NCI-H2029 (cell line): ENCODE measurements at regions not wholly inside any gene's neighbourhood (a gene's known extent, or its start where the extent isn't known, plus 50 kb on each side); places are given as distances from the start of the nearest gene placed in this dataset.

Experiments used
- DNase-seq: peaks from one replicate; lab custom pipeline; 2025; lab: John Stamatoyannopoulos, UW

DNA sequence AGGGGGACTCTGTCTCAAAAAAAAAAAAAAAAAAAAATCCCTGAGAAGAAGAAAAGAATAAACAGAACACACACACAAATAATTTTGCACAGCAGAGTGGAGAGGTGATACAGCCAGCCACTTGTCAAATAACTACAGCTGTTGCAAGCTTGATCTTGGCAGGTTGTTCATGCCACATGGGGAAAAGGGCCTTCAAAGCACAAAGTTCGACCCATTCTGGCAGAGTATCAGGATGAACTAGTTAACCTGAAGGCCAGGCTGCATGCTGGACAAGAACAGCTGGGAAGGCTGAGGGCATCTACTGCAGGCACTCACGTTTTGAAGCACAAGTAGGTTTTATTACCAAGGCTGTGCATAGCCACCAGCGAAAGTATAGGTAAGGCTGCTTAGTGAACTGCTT, 104.1 kb downstream of the KCTD15 start:
- no peak for DNase-seq

DNA sequence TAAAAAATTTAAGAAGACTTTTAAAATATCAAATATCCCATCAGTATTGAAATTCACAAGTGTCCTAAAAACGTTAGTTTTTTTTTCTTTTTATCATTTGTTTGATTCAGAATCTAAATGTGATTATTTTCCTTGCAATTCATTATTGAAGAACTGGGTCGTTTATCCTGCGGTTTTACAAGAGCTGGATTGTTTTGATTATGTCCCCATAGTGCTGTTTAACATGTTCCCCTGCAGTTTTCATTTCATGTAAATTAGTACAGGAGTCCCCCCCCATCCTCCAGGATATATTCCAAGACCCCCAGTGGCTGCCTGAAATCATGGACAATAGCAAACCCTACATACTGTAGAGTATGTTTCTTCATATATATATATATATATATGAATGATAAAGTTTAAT, 105.7 kb downstream of the KCTD15 start:
- no peak for DNase-seq

DNA sequence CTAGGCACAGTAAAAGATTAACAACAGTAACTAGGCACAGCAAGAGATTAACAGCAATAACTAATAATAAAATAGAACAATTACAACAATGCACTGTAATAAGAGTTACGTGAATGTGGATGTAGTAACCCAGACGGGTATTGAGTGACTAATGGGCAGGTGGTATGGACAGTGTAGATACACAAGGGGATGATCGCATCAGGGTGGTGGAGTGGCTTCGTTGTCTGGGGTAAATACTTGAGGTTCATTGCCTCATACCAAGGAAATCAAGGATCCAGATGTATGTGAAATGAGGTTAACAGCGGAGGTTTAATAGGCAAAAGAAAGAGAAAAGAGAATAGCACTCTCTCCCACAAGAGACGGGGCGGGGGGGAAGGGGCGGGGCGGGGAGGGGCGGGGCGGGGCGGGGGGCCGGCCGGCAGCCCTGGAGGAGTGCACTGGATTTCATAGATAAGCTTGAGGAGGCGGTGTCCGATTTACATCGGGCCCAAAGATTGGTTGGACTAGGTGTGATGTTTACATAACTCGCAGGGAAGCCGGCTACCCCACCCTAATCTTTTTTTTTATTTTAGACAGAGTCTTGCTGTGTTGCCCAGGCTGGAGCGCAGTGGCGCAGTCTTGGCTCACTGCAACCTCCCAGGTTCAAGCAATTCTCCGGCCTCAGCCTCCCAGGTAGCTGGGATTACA, 106.3 kb downstream of the KCTD15 start:
- DNase-seq, result no peak

DNA sequence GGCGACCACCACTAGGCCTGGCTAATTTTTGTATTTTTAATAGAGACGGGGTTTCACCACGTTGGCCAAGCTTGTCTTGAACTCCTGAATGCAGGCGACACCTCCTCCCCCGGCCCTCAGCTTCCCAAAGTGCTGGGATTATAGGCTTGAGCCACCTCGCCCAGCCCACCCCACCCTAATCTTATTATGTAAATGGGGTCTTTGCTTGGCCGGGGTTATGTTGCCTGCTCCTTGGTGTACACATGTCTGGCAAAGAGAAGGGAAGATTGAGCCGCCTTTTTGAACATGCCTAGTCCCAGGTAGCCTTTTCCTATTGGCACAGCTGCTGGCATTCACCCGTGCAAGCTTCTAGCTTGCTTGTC, 106.8 kb downstream of the KCTD15 start:
- DNase-seq, result no peak

DNA sequence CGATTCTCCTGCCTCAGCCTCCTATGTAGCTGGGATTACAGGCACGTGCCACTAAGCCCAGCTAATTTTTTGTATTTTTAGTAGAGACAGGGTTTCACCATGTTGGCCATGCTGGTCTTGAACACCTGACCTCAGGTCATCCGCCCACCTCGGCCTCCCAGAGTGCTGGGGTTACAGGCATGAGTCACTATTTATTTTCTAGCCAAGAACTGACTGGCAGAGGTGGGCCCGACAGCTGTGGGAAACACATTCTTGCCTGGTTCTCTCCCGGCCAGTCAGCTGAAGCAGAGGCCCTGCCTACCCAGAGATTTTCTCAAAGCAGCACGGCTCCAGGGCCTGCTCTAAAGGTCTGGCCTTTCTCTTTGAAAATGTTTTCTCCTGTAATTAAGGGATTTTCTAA, 108.0 kb downstream of the KCTD15 start:
- no peak for DNase-seq

DNA sequence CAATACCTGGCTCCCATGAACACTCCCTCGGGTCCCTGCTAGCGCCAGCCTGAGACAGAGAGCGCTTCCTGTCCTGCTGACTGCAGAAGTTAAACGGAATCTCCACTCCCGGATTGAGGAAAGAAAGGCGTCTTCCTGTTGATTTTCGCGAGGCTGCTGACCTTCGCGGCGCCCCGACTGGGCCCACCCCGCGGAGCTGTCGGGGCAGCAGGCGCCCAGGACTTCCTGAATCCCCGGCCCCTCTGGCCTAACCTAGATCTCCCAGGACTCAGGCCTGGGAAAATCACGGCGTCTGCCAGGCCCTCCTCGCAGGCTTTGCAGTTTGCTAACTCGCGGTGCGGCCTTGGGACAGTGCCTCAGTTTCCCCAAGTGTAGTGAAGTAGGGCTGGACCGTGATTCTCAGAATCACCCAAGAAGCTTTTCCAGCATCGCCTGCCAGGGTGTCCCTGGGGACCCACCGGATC, 108.8 kb downstream of the KCTD15 start:
- no peak for DNase-seq

DNA sequence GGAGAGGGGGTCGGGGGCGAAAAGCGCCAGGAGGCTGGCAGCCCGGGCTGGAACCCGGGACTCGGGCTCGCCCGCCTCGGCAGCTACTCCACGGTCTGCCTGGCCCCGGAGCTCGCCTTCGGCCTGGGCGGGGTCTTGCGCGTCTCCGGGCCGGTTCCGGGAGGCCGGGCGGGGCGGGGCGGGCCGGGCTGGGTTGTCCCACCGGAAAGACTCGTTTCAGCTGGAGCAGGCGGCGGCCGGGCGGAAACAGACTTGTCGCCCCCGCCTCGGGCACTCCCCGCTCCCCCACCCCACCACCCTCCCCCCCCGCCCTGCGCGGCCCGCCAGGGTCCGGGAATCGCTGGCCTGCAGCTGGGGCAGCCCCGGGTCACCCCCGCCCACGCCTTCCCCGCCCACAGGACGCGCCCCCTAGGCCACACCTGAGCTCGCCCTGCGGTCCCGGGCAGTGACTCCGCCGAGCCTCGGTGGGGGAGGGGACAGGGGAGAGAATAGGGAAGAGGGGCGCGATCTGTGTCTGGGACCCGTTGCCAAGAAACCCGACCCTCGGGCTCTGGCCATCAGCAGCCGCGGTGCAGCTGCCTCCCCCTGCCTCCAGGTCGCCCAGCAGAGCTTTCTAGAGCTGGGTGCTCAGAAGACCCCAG, 109.4 kb downstream of the KCTD15 start:
- DNase-seq, result no peak

DNA sequence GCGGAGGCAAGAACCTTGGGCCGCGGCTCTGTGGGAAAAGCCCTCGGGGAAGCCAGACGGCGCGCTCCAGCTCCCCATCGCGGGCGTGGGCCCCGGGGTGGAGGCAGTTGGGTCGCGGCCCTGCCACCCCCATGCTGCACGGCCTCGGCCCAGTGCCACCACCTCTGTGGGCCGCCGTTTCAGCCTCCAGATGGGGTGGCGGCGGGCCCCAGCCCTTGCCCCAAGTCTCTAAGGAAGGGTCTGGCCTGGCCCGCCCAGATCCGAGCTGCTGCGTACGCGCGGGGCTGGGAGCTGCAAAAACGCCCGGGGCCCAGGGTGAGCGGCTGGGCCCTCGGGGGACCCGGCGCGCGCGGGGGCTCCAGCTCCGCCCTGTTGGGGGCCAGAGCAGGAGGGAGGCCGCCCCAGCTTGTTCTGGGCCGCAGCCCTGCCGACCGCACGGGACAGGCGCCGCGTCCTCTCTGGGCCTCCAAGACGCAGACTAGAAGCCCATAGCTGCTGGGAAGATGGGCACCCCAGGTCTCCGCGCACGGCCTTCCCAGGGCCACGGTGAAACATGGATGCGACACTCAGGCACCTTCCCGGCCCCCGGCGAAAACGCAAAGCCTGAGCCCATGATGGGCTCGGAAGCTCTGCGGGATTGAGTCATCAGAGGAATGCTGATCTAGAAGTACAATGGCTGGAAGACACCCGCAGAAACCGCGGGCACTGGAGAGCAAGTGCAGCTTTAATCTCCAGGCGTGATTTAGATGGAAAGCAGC, 110.1 kb downstream of the KCTD15 start:
- no peak for DNase-seq

DNA sequence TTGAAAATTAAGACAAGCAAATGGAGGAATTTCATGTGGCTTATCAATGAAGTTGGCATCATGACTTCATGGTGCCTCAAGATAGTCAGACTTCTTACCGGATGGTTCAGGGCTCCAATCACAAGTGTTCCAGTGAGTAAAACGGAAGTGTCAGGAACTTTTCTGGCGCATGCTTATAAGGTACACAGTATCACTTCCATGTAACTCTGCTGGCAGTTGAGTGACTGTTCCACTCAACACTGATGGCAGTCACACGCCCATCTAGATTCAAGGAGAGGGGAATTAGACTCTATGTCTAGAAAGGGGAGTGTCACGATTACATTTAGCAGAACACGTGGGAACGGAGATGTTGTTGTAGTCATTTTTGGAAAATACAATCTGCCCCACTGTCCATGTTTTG, 114.3 kb downstream of the KCTD15 start:
- no peak for DNase-seq

DNA sequence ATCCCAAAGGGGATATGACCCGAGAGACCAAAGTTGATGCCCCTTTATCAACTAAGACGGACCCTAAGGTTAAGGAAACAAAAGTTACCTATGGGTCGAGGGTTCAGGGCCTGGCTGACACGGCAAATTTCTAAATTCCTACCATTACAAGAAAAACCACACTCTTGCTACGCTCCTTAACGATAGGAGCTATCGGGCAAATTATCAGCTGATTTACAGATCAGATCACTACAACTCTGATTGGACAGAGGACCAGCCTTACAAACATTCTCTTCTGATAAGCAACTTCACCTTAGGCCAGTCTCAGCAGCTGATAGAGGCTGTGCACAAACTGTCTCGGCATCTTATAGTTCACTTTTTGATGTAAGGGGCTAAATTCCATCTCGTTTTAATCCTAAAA, 117.9 kb downstream of the KCTD15 start:
- DNase-seq, result no peak

DNA sequence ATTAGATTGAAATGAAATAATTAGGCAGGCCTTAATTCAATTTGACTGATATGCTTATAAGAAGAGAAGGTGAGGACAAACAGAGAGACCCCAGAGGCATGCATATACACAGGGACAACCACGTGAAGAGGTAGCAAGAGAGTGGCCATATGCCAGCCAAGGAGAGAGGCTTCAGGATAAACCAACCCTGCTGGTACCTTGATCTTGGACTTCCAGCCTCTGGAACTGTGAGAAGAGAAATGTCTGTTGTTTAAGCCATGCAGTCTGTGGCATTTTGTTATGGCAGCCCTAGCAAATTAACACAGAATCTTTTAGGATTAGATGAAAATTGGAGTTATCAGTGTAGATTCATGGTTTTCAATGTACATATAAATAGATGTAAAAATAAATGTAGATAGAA, 120.1 kb downstream of the KCTD15 start:
- DNase-seq, result no peak

DNA sequence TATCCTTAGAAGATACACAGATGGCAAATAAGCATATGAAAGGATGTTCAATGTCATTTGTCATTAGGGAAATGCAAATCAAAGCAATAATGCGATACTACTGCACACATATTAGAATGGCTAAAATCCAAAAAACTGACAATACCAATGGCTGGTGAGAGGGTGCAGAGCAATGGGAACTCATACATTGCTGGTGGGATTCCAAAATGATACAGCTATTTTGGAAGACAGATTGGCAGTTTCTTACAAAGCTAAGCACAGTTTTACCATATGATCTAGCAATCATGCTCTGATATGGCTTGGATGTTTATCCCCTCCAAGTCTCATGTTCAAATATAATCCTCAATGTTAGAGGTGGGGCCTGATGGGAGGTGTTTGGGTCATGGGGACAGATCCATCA, 122.6 kb downstream of the KCTD15 start:
- DNase-seq, result no peak

DNA sequence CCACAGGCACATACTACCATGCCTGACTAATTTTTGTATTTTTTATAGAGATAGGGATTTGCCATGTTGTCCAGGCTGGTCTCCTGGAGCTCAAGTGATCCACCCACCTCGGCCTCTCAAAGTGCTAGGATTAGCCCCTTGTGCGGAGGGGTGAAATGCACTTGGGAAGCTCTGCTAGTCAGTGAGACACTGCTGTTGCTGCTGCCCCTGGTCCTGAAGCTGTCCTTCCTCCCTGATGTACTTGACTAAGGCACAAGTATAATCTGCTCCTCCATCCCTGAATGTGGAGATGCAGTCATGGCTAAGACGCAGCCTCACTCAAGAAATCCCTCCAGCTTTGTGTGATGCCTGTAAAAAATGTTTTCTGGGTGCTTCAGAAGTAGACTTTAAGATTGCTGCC, 124.5 kb downstream of the KCTD15 start:
- no peak for DNase-seq

DNA sequence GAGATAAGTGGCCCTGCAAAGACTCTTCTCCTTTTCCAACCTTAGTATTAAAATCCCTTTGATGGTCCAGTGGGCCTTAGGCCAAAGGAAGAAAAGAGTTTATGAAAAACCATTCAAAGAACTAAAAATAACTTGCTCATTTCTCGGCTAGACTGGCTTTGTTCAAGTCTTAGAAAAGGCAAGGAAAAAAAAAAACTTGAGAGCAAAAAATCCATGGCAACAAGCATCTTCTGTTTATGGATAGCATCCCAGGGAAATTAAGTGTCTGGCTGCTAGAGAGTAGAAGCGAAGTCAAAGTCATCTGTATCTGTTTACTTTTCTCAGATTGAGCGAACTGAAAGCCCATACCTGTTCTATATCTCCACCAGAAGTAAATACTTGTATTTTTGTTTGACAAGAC, 129.6 kb downstream of the KCTD15 start:
- DNase-seq, result no peak

DNA sequence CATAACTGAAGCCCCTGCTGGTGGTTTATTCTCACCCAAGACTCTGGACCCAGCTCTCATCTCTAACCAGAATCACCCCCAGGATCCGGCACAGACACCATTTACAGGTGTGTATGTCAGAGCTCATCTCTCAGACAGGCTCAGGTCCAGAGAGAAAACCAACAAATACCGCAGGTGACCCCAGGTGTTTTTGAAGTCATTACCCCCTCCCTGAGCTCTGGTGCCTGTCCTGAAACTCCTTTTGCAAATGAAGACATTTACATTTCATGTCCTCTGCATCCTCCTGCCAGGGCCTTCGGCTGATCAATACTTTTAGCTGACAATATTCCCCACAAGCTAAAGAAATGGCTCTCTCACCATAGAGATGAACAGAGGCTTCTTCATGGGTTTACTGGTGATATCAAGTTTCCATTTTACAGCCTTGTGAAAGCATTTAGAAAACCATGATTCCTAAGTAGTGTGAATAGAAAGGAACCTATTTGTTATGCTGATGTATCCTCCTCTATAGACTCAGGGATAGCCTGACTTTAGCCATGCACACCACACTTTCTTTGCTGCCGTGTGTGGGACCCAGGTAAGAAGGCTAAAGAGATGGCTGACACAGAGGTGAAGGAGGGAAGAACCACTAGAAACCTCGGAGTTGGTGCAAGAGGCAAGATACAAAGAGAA, 131.3 kb downstream of the KCTD15 start:
- DNase-seq, result no peak

DNA sequence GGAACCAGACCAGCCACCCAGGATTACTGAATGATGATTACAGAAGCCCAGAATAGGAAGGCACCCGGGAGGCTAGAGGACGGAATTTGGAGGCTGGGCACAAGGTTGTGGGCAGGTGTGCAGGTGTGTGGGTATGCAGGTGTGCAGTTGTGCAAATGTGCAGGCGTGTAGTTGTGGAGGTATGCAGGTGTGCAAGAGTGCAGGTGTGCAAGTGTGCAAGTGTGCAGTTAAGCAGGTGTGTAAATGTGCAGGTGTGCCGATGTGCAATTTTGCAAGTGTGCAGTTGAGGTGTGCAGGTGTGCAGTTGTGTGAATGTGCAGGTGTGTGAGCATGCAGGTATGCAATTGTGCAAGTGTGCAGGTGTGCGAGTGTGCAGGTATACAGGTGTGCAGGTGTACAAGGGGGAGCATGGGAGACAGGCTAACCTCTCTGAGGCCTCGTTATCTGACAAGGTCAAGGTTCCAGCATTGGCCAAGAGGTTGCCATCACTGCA, 131.8 kb downstream of the KCTD15 start:
- no peak for DNase-seq

DNA sequence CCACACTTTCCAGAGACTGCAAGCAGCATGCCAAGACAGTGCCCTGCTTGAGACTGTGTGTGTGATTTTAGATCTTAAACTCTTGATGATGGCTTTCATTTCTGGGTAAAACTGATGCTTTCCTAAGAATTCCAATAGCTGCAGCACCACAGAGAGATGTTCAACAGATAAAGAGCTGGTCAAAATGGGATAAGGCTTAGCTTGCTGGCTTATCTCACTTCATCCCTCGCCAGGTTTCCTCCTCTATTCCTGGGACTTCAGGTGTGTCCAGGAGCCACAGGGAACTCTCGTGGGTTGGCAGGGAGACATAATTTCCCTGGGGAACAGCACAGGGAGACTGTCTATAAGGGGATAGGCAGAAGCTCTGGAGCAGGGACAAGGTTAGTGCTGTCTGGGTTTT, 137.3 kb downstream of the KCTD15 start:
- no peak for DNase-seq

DNA sequence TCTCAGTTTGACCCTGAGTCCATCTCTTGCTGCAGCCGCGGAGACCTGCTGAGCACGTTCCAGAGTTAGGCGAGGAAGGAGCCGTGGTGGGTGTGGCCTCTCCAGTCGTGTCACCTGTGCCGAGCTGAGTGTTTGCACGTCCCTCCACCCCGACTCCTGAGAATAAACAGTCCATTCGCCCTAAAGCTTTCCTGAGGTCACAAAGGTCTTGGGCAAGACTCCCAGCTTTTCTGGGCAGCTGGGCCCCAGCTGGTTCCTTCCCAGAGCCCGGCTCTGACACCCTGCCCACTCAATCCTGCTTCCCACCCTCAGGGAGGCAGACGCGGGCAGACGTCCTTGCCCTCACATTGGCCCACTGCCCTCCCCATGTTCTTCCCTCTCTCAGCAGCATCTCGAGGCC, 142.2 kb downstream of the KCTD15 start:
- DNase-seq, result no peak

DNA sequence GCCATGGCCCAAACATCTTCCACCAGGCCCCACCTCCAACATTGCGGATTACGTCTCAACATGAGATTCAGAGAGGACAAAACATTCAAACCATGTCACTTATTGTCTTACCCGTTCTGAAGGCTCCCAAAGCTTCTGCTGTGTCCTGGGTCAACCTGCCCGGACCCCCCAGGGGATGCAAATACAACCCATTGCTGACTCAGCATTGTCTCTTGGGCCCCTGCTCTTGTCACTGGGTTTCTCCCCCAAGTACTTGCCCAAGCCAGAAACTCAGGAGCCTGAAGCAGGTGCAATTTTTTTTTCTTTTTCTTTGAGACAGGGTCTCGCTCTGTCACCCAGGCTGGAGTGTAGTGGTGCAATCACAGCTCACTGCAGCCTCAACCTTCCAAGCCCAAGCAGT, 144.5 kb downstream of the KCTD15 start:
- no peak for DNase-seq

DNA sequence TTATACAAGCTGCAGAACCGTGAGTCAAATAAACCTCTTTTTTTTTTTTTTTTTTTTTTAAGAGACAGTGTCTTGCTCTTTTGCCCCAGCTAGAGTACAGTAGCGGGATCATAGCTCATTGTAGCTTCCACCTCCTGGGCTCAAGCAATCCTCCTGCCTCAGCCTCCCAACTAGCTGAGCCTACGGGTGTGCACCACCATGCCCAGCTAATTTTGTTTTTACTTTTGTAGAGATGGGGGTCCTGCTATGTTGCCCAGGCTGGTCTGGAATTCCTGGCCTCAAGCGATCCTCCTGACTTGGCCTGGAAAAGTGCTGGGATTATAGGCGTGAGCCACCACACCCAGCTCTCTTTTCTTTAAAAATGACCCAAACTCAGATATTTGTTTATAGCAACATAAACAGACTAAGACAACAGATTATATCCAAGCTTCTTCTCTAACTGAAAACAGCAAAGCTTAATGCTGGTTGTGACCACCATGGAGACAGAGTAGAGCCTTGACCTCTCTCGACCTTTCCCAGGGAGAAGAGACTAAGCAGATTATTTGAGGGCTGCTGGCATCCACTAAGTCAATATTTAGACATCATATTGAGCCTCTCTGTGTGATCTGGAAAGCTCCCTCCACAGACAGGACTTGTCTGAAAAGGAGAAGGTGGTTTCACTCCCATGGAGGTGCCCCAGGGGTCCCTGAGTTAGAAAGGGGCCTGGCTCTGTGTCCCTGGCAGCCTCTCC, 150.0 kb downstream of the KCTD15 start:
- no peak for DNase-seq

DNA sequence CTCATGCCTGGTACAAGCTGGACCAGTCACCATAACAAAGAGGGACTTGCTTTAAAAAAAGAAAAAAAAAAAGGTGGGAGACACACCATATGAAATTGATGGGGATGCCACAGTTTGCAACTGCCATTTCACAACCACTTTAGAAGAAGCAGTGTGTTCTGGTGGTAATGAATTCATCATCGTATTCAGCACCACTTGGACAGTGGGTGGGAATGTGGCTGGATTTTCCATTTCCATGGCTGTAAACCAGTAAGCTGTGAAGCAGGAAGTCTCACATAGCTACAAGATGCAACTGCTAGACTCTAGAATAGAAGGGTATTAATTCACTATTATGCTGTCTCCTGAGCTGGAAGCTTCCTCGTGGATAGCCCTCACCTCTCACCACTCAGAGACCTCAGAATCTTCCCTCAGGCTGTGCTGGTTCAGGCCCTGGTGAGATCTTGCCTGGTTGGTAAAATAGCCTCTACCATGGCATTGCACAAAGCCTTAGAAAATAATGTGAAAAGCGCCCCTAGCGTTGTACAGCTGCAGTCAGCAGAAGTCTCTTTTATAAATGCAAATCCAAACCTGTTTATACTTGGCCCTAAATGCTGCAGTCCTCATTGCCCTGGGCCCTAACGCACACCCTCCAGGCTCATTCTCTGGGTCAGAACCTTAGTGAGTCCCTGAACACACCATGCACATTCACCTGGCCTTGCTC, 150.7 kb downstream of the KCTD15 start:
- DNase-seq, result no peak
